AG09319 (cell line): ENCODE measurements at regions not wholly inside any gene's neighbourhood (a gene's known extent, or its start where the extent isn't known, plus 50 kb on each side); places are given as distances from the start of the nearest gene placed in this dataset.

ENCODE experiments used
- DNase-seq: peaks from one replicate; pipeline ENCODE4 v3.0.0-alpha.2; 2010; ENCODE audit warnings: low read depth; ENCODE audit errors: extremely low read depth
- TF ChIP-seq, protein P1 (sequence below): IDR thresholded peaks from 2 replicates; pipeline ENCODE4 v1.5.1; 2011; ENCODE audit warnings: low read depth, mild to moderate bottlenecking, inconsistent platforms, low read length, moderate library complexity

- TF ChIP-seq, protein P1, sequence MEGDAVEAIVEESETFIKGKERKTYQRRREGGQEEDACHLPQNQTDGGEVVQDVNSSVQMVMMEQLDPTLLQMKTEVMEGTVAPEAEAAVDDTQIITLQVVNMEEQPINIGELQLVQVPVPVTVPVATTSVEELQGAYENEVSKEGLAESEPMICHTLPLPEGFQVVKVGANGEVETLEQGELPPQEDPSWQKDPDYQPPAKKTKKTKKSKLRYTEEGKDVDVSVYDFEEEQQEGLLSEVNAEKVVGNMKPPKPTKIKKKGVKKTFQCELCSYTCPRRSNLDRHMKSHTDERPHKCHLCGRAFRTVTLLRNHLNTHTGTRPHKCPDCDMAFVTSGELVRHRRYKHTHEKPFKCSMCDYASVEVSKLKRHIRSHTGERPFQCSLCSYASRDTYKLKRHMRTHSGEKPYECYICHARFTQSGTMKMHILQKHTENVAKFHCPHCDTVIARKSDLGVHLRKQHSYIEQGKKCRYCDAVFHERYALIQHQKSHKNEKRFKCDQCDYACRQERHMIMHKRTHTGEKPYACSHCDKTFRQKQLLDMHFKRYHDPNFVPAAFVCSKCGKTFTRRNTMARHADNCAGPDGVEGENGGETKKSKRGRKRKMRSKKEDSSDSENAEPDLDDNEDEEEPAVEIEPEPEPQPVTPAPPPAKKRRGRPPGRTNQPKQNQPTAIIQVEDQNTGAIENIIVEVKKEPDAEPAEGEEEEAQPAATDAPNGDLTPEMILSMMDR = no peak
- DNase-seq = no peak
These were observed 715.1 kb downstream of the SLITRK1 start for GRCh38 chr13:83167203-83167602.

DNA sequence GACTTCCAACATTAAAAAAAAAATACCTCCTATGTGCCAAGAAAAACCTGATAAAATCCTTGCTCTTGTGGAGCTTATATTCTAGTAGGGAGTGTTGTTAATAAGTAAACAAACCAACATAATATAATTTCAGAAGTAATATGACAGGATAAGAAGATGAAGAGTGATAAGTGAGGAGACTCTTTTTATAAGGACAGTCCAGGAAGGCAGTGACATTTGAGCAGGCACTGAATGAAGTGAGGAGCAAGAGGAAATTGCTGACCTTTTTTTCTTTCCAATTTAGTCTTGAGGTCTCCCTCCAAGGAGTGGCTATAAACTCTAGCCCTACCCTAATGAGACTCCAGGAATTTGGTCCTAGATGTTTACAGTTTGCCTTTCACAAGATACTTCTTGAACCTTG lies 715.7 kb downstream of the SLITRK1 start:
- no peak for DNase-seq

DNA sequence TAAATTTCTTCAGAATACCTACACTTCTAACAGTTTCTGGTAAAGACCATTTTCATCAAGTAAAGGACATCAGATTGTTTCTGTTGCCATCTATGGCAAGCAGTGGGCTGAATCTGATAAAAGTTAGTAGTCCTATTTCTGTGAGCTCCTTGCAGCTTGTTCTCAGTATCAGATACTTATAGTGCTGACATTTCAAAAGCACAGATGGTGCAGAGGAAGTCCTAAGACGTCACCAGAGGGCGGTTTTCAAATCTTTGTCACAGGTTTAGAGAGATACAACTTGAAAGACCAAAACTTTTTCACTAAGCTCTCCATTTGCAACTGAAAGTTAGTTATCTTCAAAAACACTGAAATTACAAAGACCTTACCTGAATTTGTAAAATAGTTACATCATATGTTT lies 719.8 kb downstream of the SLITRK1 start:
- DNase-seq = no peak
- TF ChIP-seq, protein P1 = no peak

More for the DNA sequence above, 715.7 kb downstream of the SLITRK1 start:
- TF ChIP-seq, protein P1 = no peak

DNA sequence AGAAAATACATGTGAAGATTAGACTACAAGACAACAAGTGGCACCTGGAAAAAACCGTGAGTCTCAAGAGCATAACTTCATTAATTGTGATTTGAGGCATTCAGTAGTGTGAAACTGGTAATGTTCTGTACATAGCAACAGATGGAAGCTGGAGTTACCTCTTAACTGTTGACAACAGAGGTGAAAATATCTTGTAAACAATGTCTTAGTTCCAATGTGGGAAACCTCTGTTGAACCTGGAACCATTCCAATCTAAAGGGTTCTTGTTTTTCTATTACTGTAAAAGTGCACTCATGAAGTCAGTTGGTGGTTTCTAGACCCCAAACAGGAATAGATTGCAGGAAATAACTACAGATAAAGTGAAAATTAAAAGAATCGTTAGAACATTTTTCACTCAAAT lies 728.4 kb downstream of the SLITRK1 start:
- DNase-seq = no peak
- TF ChIP-seq, protein P1 = no peak

- DNase-seq = no peak
- TF ChIP-seq, protein P1 = no peak
These were observed 731.0 kb downstream of the SLITRK1 start for GRCh38 chr13:83151308-83151660.

GRCh38 chr13:83150616-83151307 lies 731.5 kb downstream of the SLITRK1 start:
- TF ChIP-seq, protein P1 = no peak
- DNase-seq = no peak

GRCh38 chr13:83136660-83137059 lies 745.6 kb downstream of the SLITRK1 start:
- DNase-seq = no peak
- TF ChIP-seq, protein P1 = no peak
